H9 (cell line): ENCODE measurements at regions not wholly inside any gene's neighbourhood (a gene's known extent, or its start where the extent isn't known, plus 50 kb on each side); places are given as distances from the start of the nearest gene placed in this dataset.
A peak's percentile ranks its signal among the peaks of the same experiment; 100 is the strongest.

ENCODE experiments used
- DNase-seq: peaks from one replicate; pipeline ENCODE4 v3.0.0-alpha.2; 2017
- H2AFZ ChIP-seq: one replicate; pipeline ENCODE4 v1.6.1; 2013; ENCODE audit warnings: mild to moderate bottlenecking, low read length, control low read depth, moderate library complexity
- H2AK5ac ChIP-seq: 2 replicates; pipeline ENCODE4 v1.6.1; 2013; ENCODE audit warnings: low read length, control low read depth, mixed read lengths; ENCODE audit not compliant: insufficient read length
- H2BK120ac ChIP-seq: one replicate; pipeline ENCODE4 v1.6.1; 2013; ENCODE audit warnings: low read depth, mild to moderate bottlenecking, low read length, control low read depth, inconsistent platforms; ENCODE audit not compliant: poor library complexity, severe bottlenecking
- H2BK12ac ChIP-seq: 2 replicates; pipeline ENCODE4 v1.6.1; 2013; ENCODE audit warnings: low read length, control low read depth, mixed read lengths, low read depth; ENCODE audit not compliant: insufficient read length
- H2BK15ac ChIP-seq: 2 replicates; pipeline ENCODE4 v1.6.1; 2013; ENCODE audit warnings: low read depth, low read length, control low read depth
- H2BK20ac ChIP-seq: one replicate; pipeline ENCODE4 v1.6.1; 2013; ENCODE audit warnings: low read depth, mild to moderate bottlenecking, low read length, control low read depth, inconsistent platforms; ENCODE audit not compliant: poor library complexity, severe bottlenecking
- H2BK5ac ChIP-seq: 2 replicates; pipeline ENCODE4 v1.6.1; 2013; ENCODE audit warnings: low read length, control low read depth, mixed read lengths; ENCODE audit not compliant: insufficient read length
- H3K14ac ChIP-seq: 2 replicates; pipeline ENCODE4 v1.6.1; 2013; ENCODE audit warnings: low read length, control low read depth; ENCODE audit not compliant: insufficient read depth
- H3K18ac ChIP-seq: 2 replicates; pipeline ENCODE4 v1.6.1; 2013; ENCODE audit warnings: low read depth, mild to moderate bottlenecking, mixed read lengths, low read length, control low read depth; ENCODE audit not compliant: insufficient read length
- H3K23ac ChIP-seq: 2 replicates; pipeline ENCODE4 v1.6.1; 2013; ENCODE audit warnings: low read length, control low read depth, mixed read lengths, low read depth; ENCODE audit not compliant: insufficient read length
- H3K23me2 ChIP-seq: 2 replicates; pipeline ENCODE4 v1.6.1; 2013; ENCODE audit warnings: low read depth, mild to moderate bottlenecking, mixed read lengths, low read length, control low read depth; ENCODE audit not compliant: insufficient read length, poor library complexity, severe bottlenecking
- H3K27ac ChIP-seq: 2 replicates; pipeline ENCODE4 v1.5.1; 2013; ENCODE audit warnings: low read length, control low read depth, mixed read lengths, low read depth; ENCODE audit not compliant: insufficient read length
- H3K27me3 ChIP-seq: 2 replicates; pipeline ENCODE4 v1.6.1; 2013; ENCODE audit warnings: low read length, control low read depth, inconsistent platforms; ENCODE audit not compliant: insufficient read depth
- H3K4ac ChIP-seq: 2 replicates; pipeline ENCODE4 v1.6.1; 2013; ENCODE audit warnings: low read depth, mild to moderate bottlenecking, control low read depth, inconsistent platforms, low read length, moderate library complexity
- H3K4me1 ChIP-seq: 2 replicates; pipeline ENCODE4 v1.6.1; 2013; ENCODE audit warnings: low read length, control low read depth, inconsistent platforms; ENCODE audit not compliant: insufficient read depth
- H3K4me2 ChIP-seq: 2 replicates; pipeline ENCODE4 v1.6.1; 2013; ENCODE audit warnings: low read length, control low read depth, mixed read lengths; ENCODE audit not compliant: insufficient read length, insufficient read depth
- H3K56ac ChIP-seq: 2 replicates; pipeline ENCODE4 v1.6.1; 2013; ENCODE audit warnings: low read depth, mild to moderate bottlenecking, mixed read lengths, low read length, control low read depth; ENCODE audit not compliant: insufficient read length
- H3K79me1 ChIP-seq: 2 replicates; pipeline ENCODE4 v1.6.1; 2013; ENCODE audit warnings: low read depth, mild to moderate bottlenecking, moderate library complexity, low read length, control low read depth, inconsistent platforms; ENCODE audit not compliant: insufficient read depth, poor library complexity, severe bottlenecking
- H3K79me2 ChIP-seq: 2 replicates; pipeline ENCODE4 v1.6.1; 2013; ENCODE audit warnings: low read length, control low read depth, inconsistent platforms; ENCODE audit not compliant: insufficient read depth
- H3K9ac ChIP-seq: 2 replicates; pipeline ENCODE4 v1.6.1; 2013; ENCODE audit warnings: low read length, control low read depth, mixed read lengths; ENCODE audit not compliant: insufficient read length; ENCODE audit errors: extremely low read depth
- H3K9me3 ChIP-seq: one replicate; pipeline ENCODE4 v1.6.1; 2013; ENCODE audit warnings: low read depth, low read length, inconsistent platforms; ENCODE audit not compliant: control insufficient read depth
- H3T11ph ChIP-seq: one replicate; pipeline ENCODE4 v1.6.1; 2013; ENCODE audit warnings: mild to moderate bottlenecking, low read length, control low read depth, inconsistent platforms
- H4K20me1 ChIP-seq: one replicate; pipeline ENCODE4 v1.6.1; 2013; ENCODE audit not compliant: control insufficient read depth, insufficient read length, insufficient read depth
- H4K5ac ChIP-seq: 2 replicates; pipeline ENCODE4 v1.6.1; 2013; ENCODE audit warnings: low read depth, mild to moderate bottlenecking, mixed read lengths, low read length, control low read depth; ENCODE audit not compliant: insufficient read length
- H4K8ac ChIP-seq: replicated peaks from 2 replicates; pipeline ENCODE4 v1.6.1; 2013; ENCODE audit warnings: low read length, control low read depth, mixed read lengths, low read depth; ENCODE audit not compliant: insufficient read length
- H4K91ac ChIP-seq: 2 replicates; pipeline ENCODE4 v1.6.1; 2013; ENCODE audit warnings: low read depth, mild to moderate bottlenecking, moderate library complexity, mixed read lengths, low read length, control low read depth; ENCODE audit not compliant: insufficient read length
- H3K27ac Mint-ChIP-seq, 3 experiments: 2 replicates in 2 of 3; 3 replicates in 1 of 3; pipeline ENCODE4 v1.8.0; 2020 to 2021; ENCODE audit warnings: mixed read lengths in 3 of 3, mild to moderate bottlenecking in 1 of 3, moderate library complexity in 1 of 3
- H3K27me3 Mint-ChIP-seq: 2 replicates; pipeline ENCODE4 v1.8.0; 2021; ENCODE audit warnings: low read depth, mild to moderate bottlenecking, moderate library complexity, mixed read lengths
- H3K36me3 Mint-ChIP-seq, 3 experiments: 2 replicates in 2 of 3; 3 replicates in 1 of 3; pipeline ENCODE4 v1.8.0; 2020 to 2021; ENCODE audit warnings: low read depth in 3 of 3, mixed read lengths in 3 of 3; ENCODE audit not compliant: insufficient read depth in 1 of 3
- H3K4me1 Mint-ChIP-seq, 2 experiments: 2 replicates each; pipeline ENCODE4 v1.8.0; 2020; ENCODE audit warnings: mixed read lengths in 2 of 2
- H3K4me3 Mint-ChIP-seq, 2 experiments: 2 replicates in 1 of 2; 3 replicates in 1 of 2; pipeline ENCODE4 v1.8.0; 2020 to 2021; ENCODE audit warnings: mild to moderate bottlenecking in 2 of 2, mixed read lengths in 2 of 2, moderate library complexity in 1 of 2
- H3K9me3 Mint-ChIP-seq, 2 experiments: 2 replicates in 1 of 2; 3 replicates in 1 of 2; pipeline ENCODE4 v1.8.0; 2020; ENCODE audit warnings: mild to moderate bottlenecking in 2 of 2, mixed read lengths in 2 of 2, moderate library complexity in 1 of 2
- WGBS: extraction: QIAGEN DNeasy Blood & Tissue Kit; methylation state at CpG from one replicate; pipeline ENCODE4 v1.1.7; 2013; ENCODE audit warnings: missing lambda C conversion rate, low lambda C conversion rate, mixed read lengths; ENCODE audit not compliant: insufficient read length; ENCODE audit errors: extremely low coverage; 5-methylcytosine and 5-hydroxymethylcytosine counted together
- TF ChIP-seq, protein P1 (sequence below): fragments of 200-600 bp; sonication (generic); conservative IDR thresholded peaks from 3 replicates; pipeline ENCODE4 v1.8.0; 2021; ENCODE audit warnings: antibody characterized with exemption, mild to moderate bottlenecking

DNA sequence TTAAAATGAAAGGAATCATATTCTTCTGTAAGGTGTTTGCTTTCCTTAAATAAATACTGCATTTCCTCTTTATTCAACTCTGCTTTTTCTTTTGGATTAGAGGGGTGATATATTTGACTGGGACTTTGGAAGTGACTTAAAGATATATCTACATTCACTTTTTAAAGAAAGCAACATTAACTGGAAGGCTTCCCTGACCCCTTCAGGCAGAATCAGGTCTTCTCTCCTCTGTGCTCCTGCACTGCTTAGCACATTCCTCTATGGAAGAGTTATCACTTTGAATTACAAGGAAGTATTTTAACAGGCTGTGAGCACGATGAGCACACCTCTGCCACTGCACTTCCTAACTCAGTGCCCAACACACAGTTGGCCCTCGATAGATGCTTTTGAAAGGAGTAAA is 59.2 kb upstream of the POU3F2 start:
- H3K36me3 Mint-ChIP-seq: no peaks in the 10 kb centered on the region
- H2BK12ac ChIP-seq: no peak overlapping the region
- H3K27ac ChIP-seq: no peak overlapping the region
- H2AK5ac ChIP-seq: no peak overlapping the region
- DNase-seq: no peak
- H3K4ac ChIP-seq: no peak overlapping the region
- no peak overlapping the region for H2BK20ac ChIP-seq
- no peak overlapping the region for H3K4me2 ChIP-seq
- no peak overlapping the region for H2AFZ ChIP-seq
- no peaks in the 10 kb centered on the region for H3K79me1 ChIP-seq
- H3K56ac ChIP-seq: no peak overlapping the region
- H4K91ac ChIP-seq: no peak overlapping the region
- H3K4me1 ChIP-seq: no peaks in the 10 kb centered on the region
- H3K79me2 ChIP-seq: no peaks in the 10 kb centered on the region
- H2BK120ac ChIP-seq: no peak overlapping the region
- H3K14ac ChIP-seq: no peak overlapping the region
- H2BK5ac ChIP-seq: no peak overlapping the region
- no peaks in the 10 kb centered on the region; the same call in 1 of the 2 replicates for H3K27me3 ChIP-seq
- no peaks in the 10 kb centered on the region for H3K23me2 ChIP-seq
- no peaks in the 10 kb centered on the region for H4K20me1 ChIP-seq
- H4K8ac ChIP-seq: no peak overlapping the region
- H3K9me3 ChIP-seq: no peaks in the 10 kb centered on the region
- H3K9ac ChIP-seq: no peak overlapping the region
- H3T11ph ChIP-seq: no peak overlapping the region
- H3K4me3 Mint-ChIP-seq: no peak overlapping the region
- H3K9me3 Mint-ChIP-seq: no peaks in the 10 kb centered on the region
- no peak overlapping the region for H2BK15ac ChIP-seq
- H4K5ac ChIP-seq: no peak overlapping the region
- no peak overlapping the region for H3K23ac ChIP-seq
- no peak overlapping the region for H3K18ac ChIP-seq
- H3K27me3 Mint-ChIP-seq: 0 out of 2 replicates have a peak, but pooled peaks cover 3% of the 10 kb centered on the region
- TF ChIP-seq, protein P1, sequence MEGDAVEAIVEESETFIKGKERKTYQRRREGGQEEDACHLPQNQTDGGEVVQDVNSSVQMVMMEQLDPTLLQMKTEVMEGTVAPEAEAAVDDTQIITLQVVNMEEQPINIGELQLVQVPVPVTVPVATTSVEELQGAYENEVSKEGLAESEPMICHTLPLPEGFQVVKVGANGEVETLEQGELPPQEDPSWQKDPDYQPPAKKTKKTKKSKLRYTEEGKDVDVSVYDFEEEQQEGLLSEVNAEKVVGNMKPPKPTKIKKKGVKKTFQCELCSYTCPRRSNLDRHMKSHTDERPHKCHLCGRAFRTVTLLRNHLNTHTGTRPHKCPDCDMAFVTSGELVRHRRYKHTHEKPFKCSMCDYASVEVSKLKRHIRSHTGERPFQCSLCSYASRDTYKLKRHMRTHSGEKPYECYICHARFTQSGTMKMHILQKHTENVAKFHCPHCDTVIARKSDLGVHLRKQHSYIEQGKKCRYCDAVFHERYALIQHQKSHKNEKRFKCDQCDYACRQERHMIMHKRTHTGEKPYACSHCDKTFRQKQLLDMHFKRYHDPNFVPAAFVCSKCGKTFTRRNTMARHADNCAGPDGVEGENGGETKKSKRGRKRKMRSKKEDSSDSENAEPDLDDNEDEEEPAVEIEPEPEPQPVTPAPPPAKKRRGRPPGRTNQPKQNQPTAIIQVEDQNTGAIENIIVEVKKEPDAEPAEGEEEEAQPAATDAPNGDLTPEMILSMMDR: peak; percentile 43; the same call in 1 of the 3 replicates
- WGBS: no CpG with 5 or more reads among the region's 2 CpGs
- H3K4me1 Mint-ChIP-seq: peaks cover 15 to 17% of the 10 kb centered on the region in 2 experiments
- no peak overlapping the region for H3K27ac Mint-ChIP-seq
